NCI-H2227 (cell line): ENCODE measurements at regions not wholly inside any gene's neighbourhood (a gene's known extent, or its start where the extent isn't known, plus 50 kb on each side); places are given as distances from the start of the nearest gene placed in this dataset.
"Not testable (repeated sequence)": the region's sequence is repeated elsewhere in the genome, so short reads cannot be mapped to it uniquely, and the experiment has no call there.

Experiments
- DNase-seq: peaks from one replicate; lab custom pipeline; 2025; ENCODE audit not compliant: unreplicated experiment; lab: John Stamatoyannopoulos, UW

- DNase-seq, result no peak
These were observed 95.8 kb upstream of the ABCB5 start for GRCh38 chr7:20519645-20520044.

GRCh38 chr7:20520530-20520929 is 94.9 kb upstream of the ABCB5 start:
- no peak for DNase-seq

- no peak for DNase-seq
These were observed 94.2 kb upstream of the ABCB5 start for GRCh38 chr7:20521243-20521642.

- no peak for DNase-seq
These were observed 86.2 kb upstream of the ABCB5 start for GRCh38 chr7:20529260-20529659.

GRCh38 chr7:20532890-20533289 is 82.6 kb upstream of the ABCB5 start:
- DNase-seq, result no peak

- DNase-seq, result no peak
These were observed 80.9 kb upstream of the ABCB5 start for GRCh38 chr7:20534543-20534942.

- DNase-seq, result no peak
These were observed 79.9 kb upstream of the ABCB5 start for GRCh38 chr7:20535541-20535940.

GRCh38 chr7:20539201-20539600 is 76.3 kb upstream of the ABCB5 start:
- DNase-seq, result no peak

- no peak for DNase-seq
These were observed 73.7 kb upstream of the ABCB5 start for GRCh38 chr7:20541608-20542349.

GRCh38 chr7:20542594-20542993 is 72.9 kb upstream of the ABCB5 start:
- no peak for DNase-seq

- no peak for DNase-seq
These were observed 72.0 kb upstream of the ABCB5 start for GRCh38 chr7:20543500-20543899.

- no peak for DNase-seq
These were observed 70.5 kb upstream of the ABCB5 start for GRCh38 chr7:20545016-20545415.

GRCh38 chr7:20546958-20547357 is 68.5 kb upstream of the ABCB5 start:
- DNase-seq, result not testable (repeated sequence)

GRCh38 chr7:20554072-20554471 is 61.4 kb upstream of the ABCB5 start:
- no peak for DNase-seq

- DNase-seq, result no peak
These were observed 59.4 kb upstream of the ABCB5 start for GRCh38 chr7:20556091-20556490.

GRCh38 chr7:20557116-20557515 is 58.4 kb upstream of the ABCB5 start:
- DNase-seq, result no peak

GRCh38 chr7:20558963-20559716 is 56.3 kb upstream of the ABCB5 start:
- DNase-seq, result no peak

- no peak for DNase-seq
These were observed 55.6 kb upstream of the ABCB5 start for GRCh38 chr7:20559883-20560282.

GRCh38 chr7:20560325-20561180 is 54.9 kb upstream of the ABCB5 start:
- no peak for DNase-seq

- no peak for DNase-seq
These were observed 54.0 kb upstream of the ABCB5 start for GRCh38 chr7:20561466-20561865.

- no peak for DNase-seq
These were observed 53.6 kb upstream of the ABCB5 start for GRCh38 chr7:20561908-20562307.

- DNase-seq, result no peak
These were observed 53.0 kb upstream of the ABCB5 start for GRCh38 chr7:20562461-20562860.
